GM13976 (cell line): ENCODE measurements at regions not wholly inside any gene's neighbourhood (a gene's known extent, or its start where the extent isn't known, plus 50 kb on each side); places are given as distances from the start of the nearest gene placed in this dataset.

Experiments
- DNase-seq: peaks from one replicate; pipeline ENCODE4 v3.0.0; 2012; ENCODE audit warnings: low spot score
- in situ Hi-C: fragments of 300-500 bp; cut with MboI; formaldehyde crosslinking; loops from one replicate; pipeline ENCODE4 v1.12.0; 2022; ENCODE audit warnings: low sequenced_read_pairs, mixed read lengths, inconsistent platforms; ENCODE audit not compliant: unreplicated experiment
- TF ChIP-seq, protein P1 (sequence below): IDR thresholded peaks from 2 replicates; pipeline ENCODE4 v1.5.1; 2012; ENCODE audit warnings: borderline replicate concordance, mild to moderate bottlenecking; ENCODE audit not compliant: insufficient read depth; ENCODE audit errors: extremely low read depth, missing control alignments, control extremely low read depth

DNA sequence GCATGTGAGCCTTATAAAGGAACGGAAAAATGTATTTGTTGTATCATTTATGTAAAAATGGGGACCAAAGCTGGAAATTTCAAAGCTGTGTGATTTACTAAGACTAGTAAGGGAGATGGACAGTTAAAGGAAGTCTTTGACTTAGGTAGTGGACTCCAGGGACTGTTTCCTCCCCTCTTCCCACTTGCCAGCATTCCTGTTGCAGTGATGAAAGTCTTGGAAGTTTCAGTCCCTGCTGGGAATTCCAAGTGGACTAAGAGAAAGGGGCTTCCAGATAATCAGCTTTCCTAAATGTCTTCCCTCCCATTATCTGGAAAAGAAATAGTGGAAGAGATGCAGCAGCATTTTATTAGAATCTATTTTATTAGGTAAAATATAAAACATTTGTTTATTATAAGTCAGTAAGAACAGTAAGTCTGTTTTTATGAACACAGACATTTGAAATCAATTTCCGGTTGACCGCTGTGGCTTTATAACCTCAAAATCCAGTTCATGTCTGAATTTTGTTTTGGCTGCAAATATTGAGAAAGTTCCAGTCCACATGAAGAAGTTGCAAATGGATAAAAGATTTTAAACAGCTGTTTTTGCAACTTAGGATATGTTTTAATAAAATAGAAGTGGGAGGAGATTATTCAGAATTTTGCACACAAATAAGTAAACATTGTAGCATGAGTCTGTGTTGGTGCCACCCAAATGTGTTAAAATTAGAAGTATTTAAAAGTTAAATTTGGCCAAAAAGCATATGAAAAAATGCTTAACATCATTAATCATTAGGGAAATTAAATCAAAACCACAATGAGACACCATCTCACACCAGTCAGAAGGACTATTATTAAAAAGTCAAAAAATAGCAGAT, 141.8 kb downstream of the IL20RB start:
- no peak for DNase-seq
- in situ Hi-C loops = loop anchor here (25.0 kb wide), 2 partner anchors 588 to 838 kb away; no protein-coding TSS in a partner anchor

DNA sequence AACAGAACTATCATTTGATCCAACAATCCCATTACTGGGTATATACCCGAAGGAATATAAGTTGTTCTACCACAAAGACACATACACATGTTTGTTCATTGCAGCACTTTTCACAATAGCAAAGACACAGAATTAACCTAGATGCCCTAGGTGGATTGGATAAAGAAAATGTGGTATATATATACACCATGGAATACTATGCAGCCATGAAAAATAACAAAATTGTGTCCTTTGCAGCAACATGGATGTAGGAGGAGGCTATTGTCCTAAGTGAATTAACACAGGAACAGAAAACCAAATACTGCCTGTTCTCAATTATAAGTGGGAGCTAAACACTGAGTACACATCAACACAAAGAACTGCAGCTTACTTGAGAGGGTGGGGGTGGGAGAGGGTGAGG, 142.5 kb downstream of the IL20RB start:
- no peak for DNase-seq
- in situ Hi-C loops = loop anchor here (25.0 kb wide), 2 partner anchors 587 to 837 kb away; no protein-coding TSS in a partner anchor
- TF ChIP-seq, protein P1, sequence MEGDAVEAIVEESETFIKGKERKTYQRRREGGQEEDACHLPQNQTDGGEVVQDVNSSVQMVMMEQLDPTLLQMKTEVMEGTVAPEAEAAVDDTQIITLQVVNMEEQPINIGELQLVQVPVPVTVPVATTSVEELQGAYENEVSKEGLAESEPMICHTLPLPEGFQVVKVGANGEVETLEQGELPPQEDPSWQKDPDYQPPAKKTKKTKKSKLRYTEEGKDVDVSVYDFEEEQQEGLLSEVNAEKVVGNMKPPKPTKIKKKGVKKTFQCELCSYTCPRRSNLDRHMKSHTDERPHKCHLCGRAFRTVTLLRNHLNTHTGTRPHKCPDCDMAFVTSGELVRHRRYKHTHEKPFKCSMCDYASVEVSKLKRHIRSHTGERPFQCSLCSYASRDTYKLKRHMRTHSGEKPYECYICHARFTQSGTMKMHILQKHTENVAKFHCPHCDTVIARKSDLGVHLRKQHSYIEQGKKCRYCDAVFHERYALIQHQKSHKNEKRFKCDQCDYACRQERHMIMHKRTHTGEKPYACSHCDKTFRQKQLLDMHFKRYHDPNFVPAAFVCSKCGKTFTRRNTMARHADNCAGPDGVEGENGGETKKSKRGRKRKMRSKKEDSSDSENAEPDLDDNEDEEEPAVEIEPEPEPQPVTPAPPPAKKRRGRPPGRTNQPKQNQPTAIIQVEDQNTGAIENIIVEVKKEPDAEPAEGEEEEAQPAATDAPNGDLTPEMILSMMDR = no peak

More for the DNA sequence above, 141.8 kb downstream of the IL20RB start:
- TF ChIP-seq, protein P1 = no peak

DNA sequence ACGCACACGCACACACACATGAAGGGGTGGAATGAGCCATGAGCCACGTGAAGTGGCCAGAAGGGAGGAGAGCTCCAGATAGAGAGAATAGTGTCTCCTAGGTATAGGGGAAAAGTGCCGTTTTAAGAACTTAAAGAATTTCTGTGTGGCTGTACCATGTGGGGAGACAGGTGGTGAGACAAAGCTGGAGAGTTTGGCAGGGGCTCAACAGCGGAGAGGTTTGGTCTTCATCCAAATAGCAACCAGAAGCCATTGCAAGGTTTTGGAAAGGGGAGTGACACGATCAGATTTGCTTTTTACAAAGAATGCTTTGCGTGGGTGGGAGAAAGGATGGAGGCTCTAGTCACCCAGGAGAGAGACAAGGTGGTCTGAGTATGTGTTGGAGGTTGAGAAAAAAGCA, 146.0 kb downstream of the IL20RB start:
- TF ChIP-seq, protein P1 = no peak
- in situ Hi-C loops = loop anchor here (25.0 kb wide), 2 partner anchors 584 to 834 kb away; no protein-coding TSS in a partner anchor
- no peak for DNase-seq

DNA sequence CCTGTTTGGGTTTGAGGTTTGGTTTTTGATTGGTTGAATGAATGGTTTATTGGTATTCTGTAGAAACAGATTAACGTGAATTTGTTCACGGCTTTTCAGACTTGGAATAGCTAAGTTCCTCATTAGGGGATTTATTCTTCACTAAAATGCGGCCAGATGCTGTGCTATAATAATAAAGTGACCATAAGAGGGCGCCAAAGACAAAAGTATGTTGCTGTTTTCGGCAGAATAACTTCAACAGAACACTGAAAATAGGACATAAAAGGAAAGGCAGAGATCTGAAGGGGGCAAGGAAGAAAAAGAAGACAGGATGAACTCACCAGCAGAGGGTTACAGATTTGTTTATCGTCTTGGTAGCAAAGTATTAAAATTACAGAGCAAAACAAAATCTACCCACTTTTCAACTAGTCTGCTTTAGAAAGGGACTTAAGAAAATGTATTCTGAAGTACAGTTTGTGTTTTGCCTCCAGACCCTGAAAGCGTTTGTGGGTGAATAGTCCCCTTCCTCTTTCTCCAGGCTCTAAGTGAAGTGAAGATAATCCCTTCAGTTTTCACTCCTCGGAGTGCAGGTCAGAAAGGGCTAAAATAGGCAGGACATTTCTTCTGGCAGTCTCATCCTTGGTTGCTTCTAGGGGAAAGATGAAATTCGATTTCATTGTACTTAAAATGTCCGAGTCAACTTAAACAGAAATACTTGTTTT, 147.6 kb downstream of the IL20RB start:
- TF ChIP-seq, protein P1 = peak; percentile 41
- in situ Hi-C loops = loop anchor here (25.0 kb wide), 2 partner anchors 582 to 832 kb away; no protein-coding TSS in a partner anchor
- DNase-seq = peak; percentile 56

DNA sequence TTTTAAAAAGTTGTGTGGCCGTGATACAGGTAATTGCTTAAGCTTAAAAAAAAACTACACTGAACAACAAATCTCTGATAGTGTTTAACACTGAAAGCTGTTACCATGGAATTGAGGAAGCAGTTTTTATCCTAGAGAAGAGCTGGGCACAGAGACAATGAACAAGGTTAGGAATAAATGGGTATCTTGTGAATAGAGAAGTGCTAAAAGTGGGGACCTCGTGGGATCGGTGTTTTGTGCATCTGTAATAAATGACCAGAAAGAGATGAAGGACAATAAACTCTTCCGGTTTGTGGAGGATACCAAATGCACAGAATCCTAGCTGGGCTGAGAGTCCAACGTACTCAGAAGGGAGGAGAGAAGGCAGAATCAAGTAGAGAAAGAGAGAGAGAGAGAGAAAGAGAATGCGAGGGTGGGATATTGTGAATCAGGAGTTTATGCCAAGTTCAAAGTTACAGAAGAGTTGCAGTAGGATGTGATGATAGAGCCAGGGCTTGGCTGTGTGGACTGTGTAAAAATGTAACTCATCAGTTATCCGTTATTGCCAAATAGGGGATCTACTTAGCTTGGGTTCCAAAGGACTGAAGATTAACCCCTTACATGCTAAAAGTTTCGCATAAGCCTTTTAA, 148.9 kb downstream of the IL20RB start:
- in situ Hi-C loops = loop anchor here (25.0 kb wide), 2 partner anchors 581 to 831 kb away; no protein-coding TSS in a partner anchor
- DNase-seq = no peak
- TF ChIP-seq, protein P1 = no peak

DNA sequence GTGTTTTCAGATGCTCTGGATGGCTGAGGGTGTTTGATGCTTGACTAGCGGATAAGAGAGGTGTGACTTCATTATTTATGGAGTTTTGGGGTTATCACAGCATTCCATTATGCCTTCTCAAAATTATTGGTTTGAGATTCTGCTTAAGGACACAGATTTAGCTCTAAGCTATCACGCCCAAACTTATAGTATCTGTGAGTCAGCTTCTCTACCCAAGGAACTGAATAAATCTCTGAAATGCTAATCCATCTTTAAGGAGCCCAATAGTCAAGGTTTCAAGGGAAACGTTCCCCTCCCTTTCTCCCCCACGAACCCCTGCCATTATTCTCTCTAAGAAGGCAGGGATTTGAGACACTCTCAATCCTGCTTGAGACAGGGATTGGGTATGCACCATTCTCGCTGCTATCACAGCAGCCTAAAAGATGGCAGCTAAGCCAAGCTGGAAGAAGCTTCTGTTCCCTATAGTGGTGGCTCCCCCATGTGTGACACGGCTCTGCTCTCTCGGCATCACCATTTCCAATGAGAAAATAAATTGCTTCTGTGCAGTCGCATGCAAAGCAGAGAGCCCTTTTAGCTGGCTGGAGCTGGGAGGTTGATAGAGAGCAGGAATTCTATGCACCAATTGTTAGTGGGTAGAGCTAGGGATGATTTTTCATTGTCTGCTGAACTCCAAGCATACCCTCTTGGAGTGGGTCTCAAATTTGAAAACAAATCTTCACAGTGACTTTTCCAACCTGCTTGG, 151.1 kb downstream of the IL20RB start:
- TF ChIP-seq, protein P1 = no peak
- DNase-seq = no peak
- in situ Hi-C loops = loop anchor here (25.0 kb wide), 2 partner anchors 578 to 828 kb away; no protein-coding TSS in a partner anchor
